ENCODE measurements at regions not wholly inside any gene's neighbourhood (a gene's known extent, or its start where the extent isn't known, plus 50 kb on each side); places are given as distances from the start of the nearest gene placed in this dataset.

GRCh38 chr2:128805237-128805636 is 486.6 kb upstream of the HS6ST1 start:
- TF ChIP-seq EZH2 (IDR thresholded peaks at IDR 0.05; ENCODE audit: borderline replicate concordance) (no peak), EZH2phosphoT487 (IDR thresholded peaks at IDR 0.05; ENCODE audit: low read depth, severe bottlenecking, unreplicated experiment) (no peak)
- TF ChIP-seq, protein P1, sequence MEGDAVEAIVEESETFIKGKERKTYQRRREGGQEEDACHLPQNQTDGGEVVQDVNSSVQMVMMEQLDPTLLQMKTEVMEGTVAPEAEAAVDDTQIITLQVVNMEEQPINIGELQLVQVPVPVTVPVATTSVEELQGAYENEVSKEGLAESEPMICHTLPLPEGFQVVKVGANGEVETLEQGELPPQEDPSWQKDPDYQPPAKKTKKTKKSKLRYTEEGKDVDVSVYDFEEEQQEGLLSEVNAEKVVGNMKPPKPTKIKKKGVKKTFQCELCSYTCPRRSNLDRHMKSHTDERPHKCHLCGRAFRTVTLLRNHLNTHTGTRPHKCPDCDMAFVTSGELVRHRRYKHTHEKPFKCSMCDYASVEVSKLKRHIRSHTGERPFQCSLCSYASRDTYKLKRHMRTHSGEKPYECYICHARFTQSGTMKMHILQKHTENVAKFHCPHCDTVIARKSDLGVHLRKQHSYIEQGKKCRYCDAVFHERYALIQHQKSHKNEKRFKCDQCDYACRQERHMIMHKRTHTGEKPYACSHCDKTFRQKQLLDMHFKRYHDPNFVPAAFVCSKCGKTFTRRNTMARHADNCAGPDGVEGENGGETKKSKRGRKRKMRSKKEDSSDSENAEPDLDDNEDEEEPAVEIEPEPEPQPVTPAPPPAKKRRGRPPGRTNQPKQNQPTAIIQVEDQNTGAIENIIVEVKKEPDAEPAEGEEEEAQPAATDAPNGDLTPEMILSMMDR (IDR thresholded peaks at IDR 0.05; ENCODE audit: poor library complexity): no peak
